ENCODE measurements at regions not wholly inside any gene's neighbourhood (a gene's known extent, or its start where the extent isn't known, plus 50 kb on each side); places are given as distances from the start of the nearest gene placed in this dataset.
"Not testable (repeated sequence)": the region's sequence is repeated elsewhere in the genome, so short reads cannot be mapped to it uniquely, and the experiment has no call there.

- ATAC-seq, result no peak
Observed at GRCh38 chr1:222865718-222866117, 50.9 kb downstream of the DISP1 start.

- no peak for ATAC-seq
Observed at GRCh38 chr1:222867316-222867715, 52.5 kb downstream of the DISP1 start.

GRCh38 chr1:222876182-222876581, 61.3 kb downstream of the DISP1 start:
- ATAC-seq, result no peak

- no peak for ATAC-seq
Observed at GRCh38 chr1:222877854-222878253, 63.0 kb downstream of the DISP1 start.

GRCh38 chr1:222880587-222880986, 65.7 kb downstream of the DISP1 start:
- ATAC-seq, result no peak

GRCh38 chr1:222886194-222886854, 71.5 kb downstream of the DISP1 start:
- no peak for ATAC-seq

- ATAC-seq, result no peak
Observed at GRCh38 chr1:222886878-222887351, 72.1 kb downstream of the DISP1 start.

- no peak for ATAC-seq
Observed at GRCh38 chr1:222889440-222889839, 74.6 kb downstream of the DISP1 start.

- no peak for ATAC-seq
Observed at GRCh38 chr1:222890716-222891115, 75.9 kb downstream of the DISP1 start.

GRCh38 chr1:222891578-222891977, 76.7 kb downstream of the DISP1 start:
- no peak for ATAC-seq

- no peak for ATAC-seq
Observed at GRCh38 chr1:222892137-222892769, 77.4 kb downstream of the DISP1 start.

- ATAC-seq, result peak; percentile 61
Observed at GRCh38 chr1:222893255-222893654, 78.4 kb downstream of the DISP1 start.

GRCh38 chr1:222894331-222894730, 79.5 kb downstream of the DISP1 start:
- no peak for ATAC-seq

GRCh38 chr1:222896630-222897526, 82.0 kb downstream of the DISP1 start:
- ATAC-seq, result no peak

- no peak for ATAC-seq
Observed at GRCh38 chr1:222897527-222898190, 82.8 kb downstream of the DISP1 start.

- ATAC-seq, result no peak
Observed at GRCh38 chr1:222898191-222898527, 83.3 kb downstream of the DISP1 start.

- ATAC-seq, result no peak
Observed at GRCh38 chr1:222899471-222899870, 84.6 kb downstream of the DISP1 start.

GRCh38 chr1:222904451-222904850, 89.6 kb downstream of the DISP1 start:
- no peak for ATAC-seq

GRCh38 chr1:222905151-222905550, 90.3 kb downstream of the DISP1 start:
- no peak for ATAC-seq

GRCh38 chr1:222906271-222906739, 91.5 kb downstream of the DISP1 start:
- ATAC-seq, result not testable (repeated sequence)

GRCh38 chr1:222909586-222909985, 94.7 kb downstream of the DISP1 start:
- ATAC-seq, result no peak

GRCh38 chr1:222910699-222911098, 95.9 kb downstream of the DISP1 start:
- no peak for ATAC-seq

GRCh38 chr1:222911866-222912265, 97.0 kb downstream of the DISP1 start:
- no peak for ATAC-seq
